ENCODE measurements at regions not wholly inside any gene's neighbourhood (a gene's known extent, or its start where the extent isn't known, plus 50 kb on each side); places are given as distances from the start of the nearest gene placed in this dataset.

- no peak for DNase-seq
These were observed 52.0 kb downstream of the LRATD1 start for GRCh38 chr2:14684516-14684915.

DNA sequence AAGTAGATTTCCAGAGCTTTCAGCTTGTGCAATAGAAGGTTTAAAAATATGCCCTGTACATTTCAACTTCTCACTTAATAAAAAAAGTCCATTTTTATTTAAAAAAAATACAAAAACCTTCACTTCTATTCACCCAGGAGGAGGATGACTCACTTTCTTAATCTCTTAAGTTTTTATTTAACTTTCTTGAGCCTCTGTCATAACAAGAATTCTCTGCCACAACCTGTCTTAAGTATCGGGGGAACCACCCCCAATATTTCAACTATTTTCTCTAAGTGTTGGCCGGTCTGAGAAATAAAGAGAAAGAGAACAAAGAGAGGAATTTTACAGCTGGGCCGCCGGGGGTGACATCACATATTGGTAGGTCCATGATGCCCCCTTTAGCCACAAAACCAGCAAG, 58.4 kb downstream of the LRATD1 start:
- no peak for DNase-seq

GRCh38 chr2:14693874-14694273, 61.4 kb downstream of the LRATD1 start:
- DNase-seq = no peak

DNA sequence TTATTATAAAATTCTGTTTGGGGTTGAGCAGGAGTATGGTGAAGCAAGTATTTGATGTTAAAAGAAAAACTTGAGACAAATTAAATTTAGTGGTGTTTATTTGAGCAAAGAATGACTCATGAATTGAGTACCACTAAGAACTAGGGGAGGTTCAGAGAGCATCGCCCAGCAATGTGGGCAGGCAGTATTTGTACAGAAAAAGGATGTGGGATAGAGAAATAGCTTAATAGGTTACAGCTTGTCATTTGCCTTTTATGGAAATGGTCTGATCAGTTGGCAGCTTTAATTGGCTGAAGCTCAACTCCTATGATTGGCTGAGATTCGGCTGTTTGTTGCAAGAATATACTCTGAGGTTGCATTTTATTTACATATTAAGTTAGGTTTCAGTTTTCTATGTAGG, 68.2 kb downstream of the LRATD1 start:
- DNase-seq = no peak

- no peak for DNase-seq
These were observed 69.7 kb downstream of the LRATD1 start for GRCh38 chr2:14702258-14702657.

- no peak for DNase-seq
These were observed 73.7 kb downstream of the LRATD1 start for GRCh38 chr2:14706201-14706600.

GRCh38 chr2:14712111-14712510, 79.6 kb downstream of the LRATD1 start:
- no peak for DNase-seq

GRCh38 chr2:14713248-14713647, 80.7 kb downstream of the LRATD1 start:
- DNase-seq = no peak

DNA sequence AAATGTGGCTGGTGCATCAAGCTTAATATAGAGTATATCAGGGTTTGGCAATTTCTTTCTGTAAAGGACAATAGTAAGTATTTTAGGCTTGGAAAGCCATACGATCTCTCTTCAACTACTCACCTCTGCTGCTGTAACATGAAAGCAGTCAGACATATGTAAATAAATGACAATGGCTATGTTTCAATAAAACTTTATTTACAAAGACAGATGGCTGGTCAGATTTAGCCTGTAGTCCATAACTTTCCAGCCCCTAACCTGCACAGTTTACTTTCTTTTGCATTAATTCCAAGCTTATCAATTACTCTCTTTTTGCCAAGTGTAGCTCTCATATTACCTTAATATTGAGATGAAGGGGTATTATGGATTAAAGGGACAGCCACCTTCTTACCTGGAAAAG, 83.1 kb downstream of the LRATD1 start:
- DNase-seq = no peak

DNA sequence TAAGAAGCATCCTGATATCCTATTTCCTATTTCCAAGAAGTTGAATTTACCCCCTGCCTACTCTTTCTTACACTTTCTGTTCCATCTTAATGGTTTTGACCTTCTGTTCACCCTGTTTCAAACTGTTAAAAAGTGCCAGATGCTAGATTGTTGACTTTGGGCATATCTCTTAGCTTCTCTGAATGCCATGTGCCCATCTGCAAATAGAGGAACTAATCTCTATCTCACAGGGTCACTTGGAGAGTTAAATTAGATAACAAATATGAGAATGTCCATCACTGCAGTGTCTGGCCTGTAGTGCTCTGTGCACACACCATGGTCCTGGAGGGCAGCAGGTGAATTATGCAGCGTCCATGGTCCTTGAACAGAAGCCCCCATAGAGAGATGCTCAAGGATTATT, 83.8 kb downstream of the LRATD1 start:
- no peak for DNase-seq

DNA sequence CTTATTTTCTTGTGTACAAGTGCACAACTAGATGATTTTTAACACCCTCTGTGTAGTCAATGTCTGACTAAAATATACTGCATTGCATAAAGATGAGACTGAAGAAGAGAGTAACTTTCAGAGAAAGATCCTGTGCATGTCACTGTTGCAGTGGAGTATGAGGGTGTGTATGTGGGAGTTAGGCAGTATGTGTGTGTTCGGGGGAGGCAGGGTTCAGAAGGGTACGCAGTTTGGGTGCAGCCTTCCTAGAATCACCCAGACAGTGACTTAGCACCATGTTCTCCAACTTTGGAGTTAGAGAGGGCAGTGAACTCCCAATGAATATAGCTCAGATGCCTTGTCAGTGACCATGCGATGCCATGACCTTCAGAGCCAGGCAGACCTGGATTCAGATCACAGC, 84.6 kb downstream of the LRATD1 start:
- no peak for DNase-seq

GRCh38 chr2:14720319-14720718, 87.8 kb downstream of the LRATD1 start:
- no peak for DNase-seq

GRCh38 chr2:14720739-14721138, 88.2 kb downstream of the LRATD1 start:
- DNase-seq = no peak

DNA sequence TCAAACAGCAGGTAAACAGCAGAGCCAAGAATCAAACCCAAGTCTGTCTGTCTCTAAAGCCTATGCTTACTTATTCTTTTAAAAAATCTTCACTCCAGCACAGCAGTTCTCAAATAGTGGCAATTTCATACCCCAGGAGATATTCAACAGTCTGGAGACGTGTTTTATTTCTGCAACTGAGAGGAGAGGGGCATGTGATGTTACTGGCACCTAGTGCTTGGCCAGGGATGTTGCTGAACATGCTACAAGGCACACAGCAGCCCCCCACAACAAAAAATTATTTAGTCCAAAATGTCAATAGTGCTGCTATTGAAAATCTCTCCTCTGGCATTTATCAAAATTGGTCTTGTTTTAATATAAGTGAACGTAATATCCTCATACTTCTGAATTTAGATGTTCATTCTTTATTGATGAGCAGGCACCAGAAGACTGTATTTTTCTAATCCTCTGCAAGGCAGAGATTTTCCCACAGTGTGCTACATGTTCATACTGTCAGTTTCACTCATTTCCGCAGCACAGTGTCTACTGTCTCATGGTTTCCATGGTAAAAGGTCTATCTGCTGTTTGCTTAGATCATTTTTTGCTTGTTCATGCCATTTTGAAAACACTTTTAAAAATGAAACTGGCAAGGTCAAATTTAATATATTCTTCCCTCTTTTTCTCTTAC, 90.5 kb downstream of the LRATD1 start:
- no peak for DNase-seq

GRCh38 chr2:14723684-14724083, 91.2 kb downstream of the LRATD1 start:
- DNase-seq = no peak

DNA sequence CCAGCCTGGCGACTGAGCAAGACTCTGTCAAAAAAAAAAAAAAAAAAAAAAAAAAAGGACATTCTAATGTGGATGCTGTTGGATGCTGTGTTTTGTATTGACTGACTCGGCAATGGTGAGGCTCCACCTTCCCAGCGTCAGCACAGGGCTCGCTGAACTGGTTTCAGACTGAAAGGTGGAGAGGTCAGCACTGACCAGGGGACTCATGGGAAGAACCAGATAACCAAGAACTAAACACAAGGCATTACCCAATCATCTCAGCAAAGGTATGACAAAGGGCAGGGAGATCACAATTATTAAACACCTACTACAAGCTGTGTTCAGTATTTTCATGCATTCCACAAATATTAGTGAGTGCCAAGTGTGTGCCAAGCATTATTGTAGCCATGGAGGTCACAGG, 103.2 kb downstream of the LRATD1 start:
- DNase-seq = no peak

DNA sequence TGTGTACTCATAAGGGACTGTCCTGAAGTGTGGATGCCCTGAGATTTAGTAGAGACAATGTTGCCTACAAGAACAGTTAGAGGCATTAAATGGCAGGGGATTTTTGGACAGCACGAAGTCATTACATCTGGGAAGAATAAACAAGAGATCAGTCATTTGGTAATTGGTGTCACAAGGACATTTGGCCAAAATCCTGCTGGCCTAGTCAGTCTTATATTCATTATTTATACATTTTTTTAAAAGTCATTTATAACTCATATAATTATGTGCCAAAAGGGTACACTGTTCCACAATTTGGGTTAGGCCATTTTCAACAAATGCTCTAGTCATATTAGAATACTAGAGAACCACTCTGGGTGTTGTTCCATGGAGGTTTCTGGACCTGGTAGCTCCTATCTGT, 104.7 kb downstream of the LRATD1 start:
- DNase-seq = no peak

DNA sequence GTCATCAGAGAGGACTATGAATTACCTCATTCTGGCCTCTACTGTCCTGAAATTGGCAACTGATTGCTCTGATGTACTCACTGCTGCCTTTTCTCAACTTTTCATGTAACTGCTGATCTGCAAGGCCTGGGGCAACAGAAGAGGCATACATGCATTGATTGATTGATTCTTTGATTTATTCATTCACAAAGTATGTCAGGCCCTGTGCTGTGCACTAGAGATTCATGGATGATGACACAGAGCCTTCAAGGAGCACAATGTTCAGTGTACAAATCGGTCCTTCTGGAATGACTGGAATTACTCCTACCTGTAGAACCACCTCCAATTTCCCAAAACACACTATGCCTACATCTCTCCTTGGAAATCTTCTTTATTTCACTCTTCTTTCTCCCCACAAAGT, 111.3 kb downstream of the LRATD1 start:
- no peak for DNase-seq

DNA sequence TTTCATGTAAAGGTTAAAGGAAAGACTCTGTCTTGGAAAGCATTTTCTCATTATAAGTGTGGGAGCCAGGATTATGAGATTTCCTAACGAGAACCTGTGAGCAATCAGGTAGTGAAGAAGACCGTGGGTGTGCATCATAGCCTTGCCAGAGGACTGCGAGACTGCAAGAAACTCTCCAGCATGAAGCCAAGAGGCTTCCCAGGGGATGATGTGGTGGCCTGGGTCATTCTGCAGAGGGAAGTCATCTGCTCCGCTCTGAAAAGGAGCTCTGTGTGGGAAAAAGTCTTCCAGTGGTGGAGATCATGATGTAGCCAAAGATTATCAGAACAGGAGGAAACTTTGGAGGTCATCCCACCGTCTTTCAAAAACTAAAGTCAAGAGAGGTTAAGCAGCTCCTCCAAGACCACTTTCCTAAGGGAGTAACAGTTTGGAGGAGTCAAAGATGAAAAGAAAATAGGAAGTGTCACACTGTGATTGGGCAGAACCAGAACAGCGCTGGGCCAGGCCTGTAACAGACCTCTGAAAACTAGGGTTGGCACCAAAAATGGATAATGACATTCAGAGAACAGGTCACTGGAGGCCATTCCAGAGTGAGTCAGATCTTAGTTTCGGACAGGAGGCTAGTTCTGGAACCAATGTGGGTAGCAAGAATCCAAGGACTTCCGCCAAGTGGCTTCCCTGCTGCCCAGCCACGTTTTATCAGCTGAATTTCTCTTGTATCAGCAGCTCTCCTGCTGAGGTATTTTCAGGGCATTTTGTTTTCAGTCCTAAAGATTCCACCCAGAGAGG, 113.0 kb downstream of the LRATD1 start:
- DNase-seq = no peak

- no peak for DNase-seq
These were observed 113.6 kb downstream of the LRATD1 start for GRCh38 chr2:14746133-14746532.

DNA sequence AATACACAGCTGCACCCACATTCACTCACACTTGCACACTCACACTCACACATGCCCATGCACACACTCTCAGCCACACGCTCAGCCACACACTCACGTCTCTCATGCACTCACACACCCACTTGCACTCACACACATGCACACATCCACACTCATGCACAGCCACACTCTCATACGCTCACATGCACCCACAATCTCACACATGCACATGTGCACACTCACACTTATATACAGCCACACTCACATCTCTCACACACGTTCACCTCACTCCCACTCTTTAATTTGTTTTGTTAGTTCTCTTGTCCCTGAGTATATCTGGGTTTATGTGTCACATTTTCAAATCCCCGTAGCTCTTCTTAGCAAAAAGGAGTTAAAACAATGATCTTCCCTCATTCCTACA, 114.9 kb downstream of the LRATD1 start:
- no peak for DNase-seq

DNA sequence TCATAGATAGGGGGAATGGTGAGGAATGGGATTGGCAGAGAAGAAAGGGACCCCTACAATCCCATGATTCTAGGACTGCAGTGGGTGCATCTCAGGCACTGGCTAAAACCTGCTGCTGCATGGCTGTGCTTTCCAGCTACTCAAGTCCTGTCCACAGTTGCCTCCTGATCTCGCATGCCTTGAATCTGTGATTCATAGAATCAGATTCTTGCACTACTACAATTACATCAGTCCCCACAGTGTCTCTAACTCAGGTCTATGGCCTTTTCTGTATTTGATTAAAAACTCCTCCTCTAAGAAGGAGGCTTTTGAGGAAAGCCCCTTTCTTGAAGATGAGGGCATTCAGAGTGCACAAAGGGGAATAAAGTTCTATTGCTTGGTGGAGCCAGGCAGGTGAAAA, 117.4 kb downstream of the LRATD1 start:
- no peak for DNase-seq

DNA sequence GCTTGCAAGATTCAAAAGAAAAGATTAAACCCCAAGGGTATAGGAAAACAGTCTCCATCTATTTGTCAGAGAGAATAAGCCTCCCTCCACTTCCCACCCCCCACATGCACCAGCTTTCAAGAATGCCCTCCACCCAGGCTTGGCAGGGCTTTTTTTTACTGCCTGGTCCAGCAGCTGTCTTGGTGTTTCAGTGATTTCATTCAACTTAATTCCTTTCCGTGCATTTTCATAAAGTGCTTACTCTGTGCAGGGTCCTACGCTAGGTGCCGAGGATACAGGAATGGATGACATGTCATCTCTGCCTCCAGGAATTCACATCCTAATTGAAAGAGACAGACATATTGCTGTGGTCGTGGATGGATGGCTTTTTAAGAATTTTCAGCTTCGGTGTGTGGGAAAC, 117.9 kb downstream of the LRATD1 start:
- no peak for DNase-seq

DNA sequence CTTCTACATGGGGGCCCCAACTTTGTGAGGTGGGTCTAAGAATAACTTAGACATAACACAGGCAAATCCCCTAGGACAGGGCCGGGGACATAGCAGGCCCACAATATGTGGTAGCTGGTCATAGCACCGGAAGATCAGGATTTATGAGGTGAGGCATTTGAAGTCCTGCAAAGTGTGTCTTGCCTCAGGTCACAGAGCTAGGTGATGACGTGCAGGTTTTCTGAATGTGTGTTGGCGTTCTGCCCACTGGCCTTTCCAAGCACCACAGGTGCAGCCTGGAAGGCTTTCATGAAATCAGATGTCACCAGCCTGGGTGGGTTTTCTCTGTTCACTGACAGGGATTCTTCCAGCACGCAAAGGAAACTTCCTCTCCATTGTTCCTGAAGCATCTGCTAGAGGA, 119.1 kb downstream of the LRATD1 start:
- DNase-seq = no peak

GRCh38 chr2:14752295-14752694, 119.8 kb downstream of the LRATD1 start:
- no peak for DNase-seq

Measured in dermis blood vessel endothelial cell (primary cell).